ENCODE measurements at regions not wholly inside any gene's neighbourhood (a gene's known extent, or its start where the extent isn't known, plus 50 kb on each side); places are given as distances from the start of the nearest gene placed in this dataset.
A peak's percentile ranks its signal among the peaks of the same experiment; 100 is the strongest.
"Not testable (repeated sequence)": the region's sequence is repeated elsewhere in the genome, so short reads cannot be mapped to it uniquely, and the experiment has no call there.

GRCh38 chr6:73980096-73980495 lies 284.1 kb downstream of the CD109 start:
- Histone ChIP-seq H4K20me1 (ENCODE audit: insufficient read depth, low read length) (no peaks in the 10 kb centered on the region), H3K27ac (ENCODE audit: low read depth, low read length) (no peak overlapping the region), H2AFZ (ENCODE audit: low read length) (peak overlapping the region; percentile 38), H3K27me3 (ENCODE audit: insufficient read depth, low read length) (no peaks in the 10 kb centered on the region), H3K36me3 (ENCODE audit: insufficient read depth, low read length) (no peaks in the 10 kb centered on the region), H3K79me2 (ENCODE audit: insufficient read depth, low read length) (no peaks in the 10 kb centered on the region), H3K4me2 (ENCODE audit: insufficient read depth, low read length) (no peak overlapping the region), H3K9me3 (ENCODE audit: low read depth, low read length) (no peaks in the 10 kb centered on the region), H3K4me1 (ENCODE audit: insufficient read depth, low read length) (peaks cover 23% of the 10 kb centered on the region), H3K4me3 (ENCODE audit: insufficient read depth, low read length) (no peak overlapping the region)
- TF ChIP-seq CTCF (IDR thresholded peaks at IDR 0.05; ENCODE audit: extremely low read depth, low read depth, low read length), result no peak
- no peak for DNase-seq (ENCODE audit: insufficient read length, low spot score, missing footprints)

- no peaks in the 10 kb centered on the region for H3K9me3 ChIP-seq (ENCODE audit: low read depth, low read length)
- H3K27ac ChIP-seq (ENCODE audit: low read depth, low read length), result no peak overlapping the region
- H3K36me3 ChIP-seq (ENCODE audit: insufficient read depth, low read length), result no peaks in the 10 kb centered on the region
- no peak overlapping the region for H3K4me3 ChIP-seq (ENCODE audit: insufficient read depth, low read length)
- peaks cover 5% of the 10 kb centered on the region for H3K4me1 ChIP-seq (ENCODE audit: insufficient read depth, low read length)
- peak overlapping the region; percentile 39 for H2AFZ ChIP-seq (ENCODE audit: low read length)
- no peaks in the 10 kb centered on the region for H3K27me3 ChIP-seq (ENCODE audit: insufficient read depth, low read length)
- DNase-seq (ENCODE audit: insufficient read length, low spot score, missing footprints), result no peak
- H4K20me1 ChIP-seq (ENCODE audit: insufficient read depth, low read length), result no peaks in the 10 kb centered on the region
- no peak overlapping the region for H3K4me2 ChIP-seq (ENCODE audit: insufficient read depth, low read length)
- TF ChIP-seq CTCF (IDR thresholded peaks at IDR 0.05; ENCODE audit: extremely low read depth, low read depth, low read length), result no peak
- no peaks in the 10 kb centered on the region for H3K79me2 ChIP-seq (ENCODE audit: insufficient read depth, low read length)
Observed at GRCh38 chr6:73978330-73978729, 282.3 kb downstream of the CD109 start.

GRCh38 chr6:73972518-73972917 lies 276.5 kb downstream of the CD109 start:
- H3K27ac ChIP-seq (ENCODE audit: low read depth, low read length); H3K27me3 ChIP-seq (ENCODE audit: insufficient read depth, low read length); H3K4me3 ChIP-seq (ENCODE audit: insufficient read depth, low read length); H3K4me1 ChIP-seq (ENCODE audit: insufficient read depth, low read length); H3K4me2 ChIP-seq (ENCODE audit: insufficient read depth, low read length); H3K79me2 ChIP-seq (ENCODE audit: insufficient read depth, low read length); H3K9me3 ChIP-seq (ENCODE audit: low read depth, low read length); H4K20me1 ChIP-seq (ENCODE audit: insufficient read depth, low read length); DNase-seq (ENCODE audit: insufficient read length, low spot score, missing footprints); H3K36me3 ChIP-seq (ENCODE audit: insufficient read depth, low read length); H2AFZ ChIP-seq (ENCODE audit: low read length): not testable (repeated sequence)

- DNase-seq (ENCODE audit: insufficient read length, low spot score, missing footprints), result no peak
- peak; percentile 84 for TF ChIP-seq CTCF (IDR thresholded peaks at IDR 0.05; ENCODE audit: extremely low read depth, low read depth, low read length)
Observed at GRCh38 chr6:73969971-73970970, 274.3 kb downstream of the CD109 start.

More at GRCh38 chr6:73969971-73970970, 274.3 kb downstream of the CD109 start:
- Histone ChIP-seq H3K27ac (ENCODE audit: low read depth, low read length) (no peak overlapping the region), H3K27me3 (ENCODE audit: insufficient read depth, low read length) (no peaks in the 10 kb centered on the region), H3K4me3 (ENCODE audit: insufficient read depth, low read length) (no peak overlapping the region), H3K79me2 (ENCODE audit: insufficient read depth, low read length) (no peaks in the 10 kb centered on the region), H4K20me1 (ENCODE audit: insufficient read depth, low read length) (no peaks in the 10 kb centered on the region), H2AFZ (ENCODE audit: low read length) (no peak overlapping the region), H3K36me3 (ENCODE audit: insufficient read depth, low read length) (no peaks in the 10 kb centered on the region), H3K4me2 (ENCODE audit: insufficient read depth, low read length) (peak overlapping the region; percentile 68), H3K4me1 (ENCODE audit: insufficient read depth, low read length) (peaks cover 8% of the 10 kb centered on the region), H3K9me3 (ENCODE audit: low read depth, low read length) (no peaks in the 10 kb centered on the region)

All from osteoblast (primary cell).